Stimulated activated naive CD4-positive, alpha-beta T cell (primary cell): ENCODE measurements at regions not wholly inside any gene's neighbourhood (a gene's known extent, or its start where the extent isn't known, plus 50 kb on each side); places are given as distances from the start of the nearest gene placed in this dataset.
"Not testable (repeated sequence)": the region's sequence is repeated elsewhere in the genome, so short reads cannot be mapped to it uniquely, and the experiment has no call there.

Source experiments
- DNase-seq, 6 experiments: peaks; one replicate each; lab custom pipeline; 2025; lab: John Stamatoyannopoulos, UW

- no peak for DNase-seq
These were observed 878.9 kb upstream of the WWC1 start for GRCh38 chr5:167412556-167412955.

- no peak for DNase-seq
These were observed 877.9 kb upstream of the WWC1 start for GRCh38 chr5:167413506-167413905.

GRCh38 chr5:167414611-167415010 is 876.8 kb upstream of the WWC1 start:
- no peak for DNase-seq

- no peak for DNase-seq
These were observed 875.4 kb upstream of the WWC1 start for GRCh38 chr5:167415779-167416746.

GRCh38 chr5:167417662-167418061 is 873.8 kb upstream of the WWC1 start:
- DNase-seq: no peak

GRCh38 chr5:167425161-167425560 is 866.3 kb upstream of the WWC1 start:
- no peak for DNase-seq

GRCh38 chr5:167426501-167426900 is 864.9 kb upstream of the WWC1 start:
- no peak for DNase-seq

- not testable (repeated sequence) for DNase-seq
These were observed 863.8 kb upstream of the WWC1 start for GRCh38 chr5:167427641-167428040.

GRCh38 chr5:167440846-167441245 is 850.6 kb upstream of the WWC1 start:
- DNase-seq: no peak

- DNase-seq: no peak
These were observed 848.5 kb upstream of the WWC1 start for GRCh38 chr5:167442922-167443321.

- DNase-seq: no peak
These were observed 843.7 kb upstream of the WWC1 start for GRCh38 chr5:167447466-167448375.

GRCh38 chr5:167448376-167448775 is 843.1 kb upstream of the WWC1 start:
- no peak for DNase-seq

GRCh38 chr5:167451076-167451475 is 840.4 kb upstream of the WWC1 start:
- no peak for DNase-seq

- DNase-seq: no peak
These were observed 839.3 kb upstream of the WWC1 start for GRCh38 chr5:167452136-167452535.

- no peak for DNase-seq
These were observed 838.0 kb upstream of the WWC1 start for GRCh38 chr5:167453246-167454030.

- no peak for DNase-seq
These were observed 833.0 kb upstream of the WWC1 start for GRCh38 chr5:167458412-167458811.

GRCh38 chr5:167460449-167461020 is 830.9 kb upstream of the WWC1 start:
- DNase-seq: no peak

GRCh38 chr5:167463939-167464338 is 827.5 kb upstream of the WWC1 start:
- DNase-seq: no peak

- no peak for DNase-seq
These were observed 824.5 kb upstream of the WWC1 start for GRCh38 chr5:167466992-167467391.

GRCh38 chr5:167472566-167473108 is 818.8 kb upstream of the WWC1 start:
- DNase-seq: no peak

- no peak for DNase-seq
These were observed 813.3 kb upstream of the WWC1 start for GRCh38 chr5:167478188-167478587.
